ENCODE measurements at regions not wholly inside any gene's neighbourhood (a gene's known extent, or its start where the extent isn't known, plus 50 kb on each side); places are given as distances from the start of the nearest gene placed in this dataset.
"Not testable (repeated sequence)": the region's sequence is repeated elsewhere in the genome, so short reads cannot be mapped to it uniquely, and the experiment has no call there.

- DNase-seq, result no peak
These were observed 344.8 kb downstream of the CNTN3 start for GRCh38 chr3:74269689-74270088.

GRCh38 chr3:74268753-74269152 is 345.7 kb downstream of the CNTN3 start:
- DNase-seq, result no peak

- peak; percentile 8 for DNase-seq
These were observed 346.8 kb downstream of the CNTN3 start for GRCh38 chr3:74267588-74268184.

- DNase-seq, result no peak
These were observed 347.3 kb downstream of the CNTN3 start for GRCh38 chr3:74267131-74267530.

DNA sequence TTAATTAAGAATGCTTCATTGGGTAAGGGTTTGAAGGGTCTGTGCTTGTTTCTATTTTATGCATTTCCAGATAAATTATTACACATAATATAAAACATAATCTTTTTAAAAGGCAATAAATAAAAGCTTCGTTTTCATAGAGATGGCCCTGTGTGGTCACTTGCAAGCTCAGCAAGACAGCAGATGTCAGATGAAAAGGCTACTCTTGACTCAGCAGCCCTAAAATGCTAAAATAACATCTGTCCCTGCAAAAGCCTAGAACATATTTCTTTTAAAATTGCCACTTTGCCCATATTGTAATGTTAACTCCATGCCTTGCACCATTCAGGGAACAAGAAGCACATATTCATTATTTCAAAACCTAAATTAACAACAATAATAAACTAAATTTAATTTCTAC is 349.4 kb downstream of the CNTN3 start:
- no peak for DNase-seq

- no peak for DNase-seq
These were observed 351.4 kb downstream of the CNTN3 start for GRCh38 chr3:74263031-74263430.

DNA sequence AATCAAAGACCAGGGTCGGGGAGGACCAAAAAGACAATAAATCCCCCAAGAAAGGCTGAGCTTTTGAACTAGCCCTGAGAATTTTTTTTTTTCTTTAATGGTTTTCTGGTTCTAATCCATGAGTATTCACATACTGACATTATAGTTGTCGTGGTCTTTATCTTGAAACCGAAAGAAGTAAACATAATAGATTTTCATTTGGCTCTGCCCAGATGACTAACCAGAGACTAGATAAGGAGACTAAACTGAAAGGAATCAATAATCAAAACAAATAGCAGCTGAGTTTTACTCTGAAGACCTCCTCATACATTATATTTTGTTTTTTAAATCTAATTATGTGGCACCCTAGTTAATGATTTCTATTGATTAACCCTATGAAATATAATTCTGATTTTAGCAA is 381.4 kb downstream of the CNTN3 start:
- no peak for DNase-seq

DNA sequence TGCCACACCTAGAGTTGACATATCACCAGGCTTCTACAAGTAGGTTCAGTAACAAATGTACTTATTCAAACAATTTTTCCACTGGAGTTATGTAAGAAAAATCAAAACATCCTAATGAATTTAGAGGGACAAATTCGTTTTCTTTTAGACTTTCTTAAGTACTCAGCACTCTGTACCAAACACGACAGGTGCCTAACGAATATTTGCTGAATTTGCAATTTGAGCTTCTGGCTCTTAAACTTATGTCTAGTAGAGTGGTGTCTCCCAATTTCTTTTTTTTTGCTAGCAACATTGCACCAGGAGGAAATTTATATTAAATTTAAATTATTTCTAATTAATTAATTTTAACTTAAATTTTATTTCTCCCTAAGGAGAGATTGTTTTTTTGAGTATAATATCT is 397.0 kb downstream of the CNTN3 start:
- no peak for DNase-seq

- DNase-seq, result no peak
These were observed 400.2 kb downstream of the CNTN3 start for GRCh38 chr3:74214286-74214685.

- no peak for DNase-seq
These were observed 403.7 kb downstream of the CNTN3 start for GRCh38 chr3:74210739-74211138.

DNA sequence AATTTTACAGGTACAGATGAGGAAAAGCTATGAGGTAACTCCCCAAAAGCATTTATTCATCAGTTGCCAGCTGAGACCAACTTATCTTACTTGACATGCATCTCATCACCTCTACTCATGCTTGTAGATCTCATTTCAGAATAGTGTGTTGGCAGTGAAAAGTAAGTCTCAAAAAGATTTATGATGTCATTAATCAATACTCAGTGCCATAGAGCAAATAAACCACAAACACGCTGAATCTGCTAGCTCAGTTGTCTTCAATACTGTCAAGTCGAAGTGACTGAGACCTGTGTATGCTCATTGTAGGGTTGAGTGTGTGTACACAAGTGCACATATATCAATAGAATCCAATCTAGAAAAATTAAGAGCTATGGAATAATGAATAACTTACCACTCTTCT is 413.5 kb downstream of the CNTN3 start:
- DNase-seq, result no peak

DNA sequence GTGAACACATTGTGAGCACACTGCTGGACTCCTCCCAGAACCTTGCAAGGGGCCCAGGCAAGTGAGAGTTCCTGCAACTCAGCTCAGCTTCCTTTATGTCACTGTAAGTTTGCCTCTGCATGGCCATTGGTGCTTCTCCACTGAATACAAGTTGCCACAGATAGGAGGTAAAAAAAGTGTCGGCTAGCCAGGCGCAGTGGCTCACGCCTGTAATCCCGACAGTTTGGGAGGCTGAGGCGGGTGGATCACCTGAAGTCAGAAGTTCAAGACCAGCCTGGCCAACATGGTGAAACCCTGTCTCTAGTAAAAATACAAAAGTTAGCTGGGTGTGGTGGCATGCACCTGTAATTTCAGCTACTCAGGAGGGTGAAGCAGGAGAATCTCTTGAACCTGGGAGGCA is 435.8 kb downstream of the CNTN3 start:
- DNase-seq, result not testable (repeated sequence)

DNA sequence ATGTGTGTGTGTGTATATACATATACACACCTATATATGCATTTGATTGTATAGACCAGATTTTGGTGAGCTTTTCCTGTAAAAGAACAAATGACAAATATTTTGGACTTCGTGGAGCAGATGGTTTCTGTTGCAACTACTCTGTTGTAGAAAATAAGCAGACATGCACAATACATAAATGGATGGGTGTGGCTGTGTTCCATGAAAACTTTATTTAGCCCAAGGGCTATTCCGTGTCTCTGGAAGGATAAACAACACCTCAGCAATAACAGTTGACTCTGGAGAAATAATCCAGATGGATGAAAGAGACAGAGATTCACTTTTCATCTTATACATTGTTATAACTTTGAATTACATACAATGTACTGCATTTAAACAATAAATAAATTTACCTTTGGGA is 441.4 kb downstream of the CNTN3 start:
- no peak for DNase-seq

DNA sequence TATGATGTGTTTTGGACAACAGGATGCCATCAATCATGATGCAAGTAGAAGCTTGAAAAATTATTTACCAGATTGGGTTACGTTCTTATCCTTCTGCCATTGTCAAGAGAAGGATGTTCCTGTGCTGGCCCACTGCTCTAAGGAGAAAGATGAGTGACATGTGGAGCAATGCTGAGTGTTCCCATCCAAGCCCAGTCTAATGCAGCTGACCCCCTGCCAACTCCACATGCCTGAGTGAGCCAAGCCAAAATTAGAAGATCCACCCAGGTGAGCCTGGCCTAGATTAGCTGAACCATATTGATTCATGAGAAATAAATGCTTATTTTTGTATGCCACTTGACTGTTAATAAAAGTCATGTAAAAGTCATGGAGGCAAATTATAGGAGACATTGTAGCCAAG is 446.5 kb downstream of the CNTN3 start:
- DNase-seq, result no peak

- DNase-seq, result no peak
These were observed 449.2 kb downstream of the CNTN3 start for GRCh38 chr3:74165211-74165610.

GRCh38 chr3:74149466-74149865 is 465.0 kb downstream of the CNTN3 start:
- DNase-seq, result no peak

DNA sequence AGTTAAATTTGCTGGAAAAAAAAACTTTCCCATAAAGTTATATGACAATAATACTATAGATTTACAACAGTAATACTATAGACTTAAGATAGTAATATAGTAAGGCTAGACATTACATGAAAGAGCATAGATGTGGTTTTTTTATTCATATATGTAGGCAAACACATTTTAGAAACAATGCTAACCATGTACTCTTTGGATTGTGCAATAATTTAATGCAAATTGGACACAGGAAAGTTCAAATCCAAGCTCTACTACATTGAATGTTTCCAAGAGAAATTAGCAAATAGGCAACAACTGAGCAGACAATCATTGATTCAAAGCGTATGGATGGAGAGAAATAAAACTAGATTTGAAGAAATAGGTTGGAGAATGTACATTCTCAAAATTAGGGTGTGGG is 469.2 kb downstream of the CNTN3 start:
- no peak for DNase-seq

GRCh38 chr3:74139648-74140047 is 474.8 kb downstream of the CNTN3 start:
- no peak for DNase-seq

DNA sequence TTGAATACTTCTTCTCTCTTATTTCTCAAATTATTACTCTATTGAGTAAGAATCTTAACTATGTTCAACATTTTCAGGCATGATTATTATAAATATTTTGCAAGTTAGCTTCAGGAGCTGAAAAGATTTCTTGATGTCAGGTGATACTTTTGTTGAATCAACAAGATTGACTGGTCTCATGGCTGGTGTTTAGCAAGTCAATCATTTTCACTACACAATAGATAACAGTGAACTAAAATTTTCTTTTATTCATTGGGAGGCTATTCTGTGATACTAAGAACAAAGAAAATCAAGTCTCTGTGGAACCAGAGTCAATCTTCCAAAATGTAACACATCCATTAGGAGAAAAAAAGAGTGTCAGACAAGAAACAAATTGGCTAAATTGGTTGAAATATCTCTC is 476.7 kb downstream of the CNTN3 start:
- no peak for DNase-seq

- DNase-seq, result no peak
These were observed 478.7 kb downstream of the CNTN3 start for GRCh38 chr3:74135808-74136207.

DNA sequence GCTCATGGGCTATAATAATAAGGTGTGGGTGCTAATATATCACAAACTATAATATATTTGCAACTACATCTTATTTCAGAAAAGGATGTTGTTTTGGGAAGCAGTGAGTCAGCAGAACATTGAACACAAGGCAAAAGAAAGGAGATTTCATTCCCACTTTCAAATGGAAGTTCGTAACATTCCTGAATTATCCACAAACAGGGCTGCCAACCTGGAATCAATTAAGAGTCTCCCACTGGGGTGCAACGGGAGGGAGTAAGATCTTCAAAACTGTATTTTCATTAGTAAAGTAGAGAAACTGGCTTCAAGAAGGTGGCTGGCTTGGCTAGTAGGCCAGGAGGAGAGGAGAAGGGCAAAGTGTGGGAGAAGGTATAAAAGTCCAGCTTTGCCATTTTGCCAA is 479.6 kb downstream of the CNTN3 start:
- no peak for DNase-seq

- DNase-seq, result not testable (repeated sequence)
These were observed 482.7 kb downstream of the CNTN3 start for GRCh38 chr3:74131546-74132328.

DNA sequence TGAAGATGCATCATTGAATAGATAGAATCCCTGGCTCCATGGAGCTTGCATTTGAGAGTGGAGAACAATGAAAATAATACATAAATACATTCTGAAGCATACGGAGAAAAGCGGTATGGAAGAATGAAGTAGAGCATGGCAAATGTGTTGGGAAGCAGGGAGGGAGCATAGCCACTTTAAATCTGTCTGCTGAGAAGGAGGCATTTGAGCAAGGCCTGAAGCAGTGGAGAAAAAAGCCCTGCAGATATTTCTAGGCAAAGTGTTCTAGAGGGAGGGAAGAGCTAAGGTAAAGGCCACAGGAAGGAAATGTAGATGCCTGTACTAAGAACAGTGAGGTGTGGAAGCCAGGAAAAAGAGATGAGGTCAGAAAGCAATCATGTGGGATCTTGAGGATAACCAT is 484.8 kb downstream of the CNTN3 start:
- no peak for DNase-seq

GRCh38 chr3:74129056-74129455 is 485.4 kb downstream of the CNTN3 start:
- no peak for DNase-seq

GRCh38 chr3:74127256-74127655 is 487.2 kb downstream of the CNTN3 start:
- no peak for DNase-seq
